ENCODE measurements at regions not wholly inside any gene's neighbourhood (a gene's known extent, or its start where the extent isn't known, plus 50 kb on each side); places are given as distances from the start of the nearest gene placed in this dataset.

GRCh38 chr9:113783475-113783874 is 92.6 kb upstream of the ZNF618 start:
- Histone ChIP-seq H3K4me3 (ENCODE audit: low read length) (no peak overlapping the region), H3K9me3 (ENCODE audit: control insufficient read depth, low read length) (no peaks in the 10 kb centered on the region), H3K36me3 (ENCODE audit: control insufficient read depth, insufficient read depth, low read length) (no peaks in the 10 kb centered on the region), H3K4me1 (ENCODE audit: control insufficient read depth, insufficient read depth, low read length) (no peaks in the 10 kb centered on the region), H3K9ac (ENCODE audit: low read length) (no peak overlapping the region), H3K27me3 (ENCODE audit: control insufficient read depth, insufficient read depth, low read length) (peaks cover 3% of the 10 kb centered on the region)

GRCh38 chr9:113785334-113785733 is 90.8 kb upstream of the ZNF618 start:
- Histone ChIP-seq H3K4me1 (ENCODE audit: control insufficient read depth, insufficient read depth, low read length) (no peaks in the 10 kb centered on the region), H3K9ac (ENCODE audit: low read length) (no peak overlapping the region), H3K9me3 (ENCODE audit: control insufficient read depth, low read length) (no peaks in the 10 kb centered on the region), H3K27me3 (ENCODE audit: control insufficient read depth, insufficient read depth, low read length) (no peaks in the 10 kb centered on the region), H3K36me3 (ENCODE audit: control insufficient read depth, insufficient read depth, low read length) (no peaks in the 10 kb centered on the region), H3K4me3 (ENCODE audit: low read length) (no peak overlapping the region)

GRCh38 chr9:113786071-113786470 is 90.0 kb upstream of the ZNF618 start:
- Histone ChIP-seq H3K4me3 (ENCODE audit: low read length) (no peak overlapping the region), H3K27me3 (ENCODE audit: control insufficient read depth, insufficient read depth, low read length) (no peaks in the 10 kb centered on the region), H3K9ac (ENCODE audit: low read length) (no peak overlapping the region), H3K9me3 (ENCODE audit: control insufficient read depth, low read length) (no peaks in the 10 kb centered on the region), H3K4me1 (ENCODE audit: control insufficient read depth, insufficient read depth, low read length) (no peaks in the 10 kb centered on the region), H3K36me3 (ENCODE audit: control insufficient read depth, insufficient read depth, low read length) (no peaks in the 10 kb centered on the region)

GRCh38 chr9:113787871-113788270 is 88.2 kb upstream of the ZNF618 start:
- Histone ChIP-seq H3K9me3 (ENCODE audit: control insufficient read depth, low read length) (no peaks in the 10 kb centered on the region), H3K4me3 (ENCODE audit: low read length) (no peak overlapping the region), H3K4me1 (ENCODE audit: control insufficient read depth, insufficient read depth, low read length) (no peaks in the 10 kb centered on the region), H3K27me3 (ENCODE audit: control insufficient read depth, insufficient read depth, low read length) (no peaks in the 10 kb centered on the region), H3K9ac (ENCODE audit: low read length) (no peak overlapping the region), H3K36me3 (ENCODE audit: control insufficient read depth, insufficient read depth, low read length) (no peaks in the 10 kb centered on the region)

- no peaks in the 10 kb centered on the region for H3K27me3 ChIP-seq (ENCODE audit: control insufficient read depth, insufficient read depth, low read length)
- no peak overlapping the region for H3K4me3 ChIP-seq (ENCODE audit: low read length)
- no peak overlapping the region for H3K9ac ChIP-seq (ENCODE audit: low read length)
- no peaks in the 10 kb centered on the region for H3K4me1 ChIP-seq (ENCODE audit: control insufficient read depth, insufficient read depth, low read length)
- no peaks in the 10 kb centered on the region for H3K36me3 ChIP-seq (ENCODE audit: control insufficient read depth, insufficient read depth, low read length)
- H3K9me3 ChIP-seq (ENCODE audit: control insufficient read depth, low read length) = no peaks in the 10 kb centered on the region
Measured at GRCh38 chr9:113788616-113789330, 87.3 kb upstream of the ZNF618 start.

- Histone ChIP-seq H3K36me3 (ENCODE audit: control insufficient read depth, insufficient read depth, low read length) (no peaks in the 10 kb centered on the region), H3K4me1 (ENCODE audit: control insufficient read depth, insufficient read depth, low read length) (no peaks in the 10 kb centered on the region), H3K4me3 (ENCODE audit: low read length) (no peak overlapping the region), H3K9ac (ENCODE audit: low read length) (no peak overlapping the region), H3K27me3 (ENCODE audit: control insufficient read depth, insufficient read depth, low read length) (no peaks in the 10 kb centered on the region), H3K9me3 (ENCODE audit: control insufficient read depth, low read length) (no peaks in the 10 kb centered on the region)
Measured at GRCh38 chr9:113790093-113790492, 86.0 kb upstream of the ZNF618 start.

- Histone ChIP-seq H3K4me1 (ENCODE audit: control insufficient read depth, insufficient read depth, low read length) (no peaks in the 10 kb centered on the region), H3K4me3 (ENCODE audit: low read length) (no peak overlapping the region), H3K36me3 (ENCODE audit: control insufficient read depth, insufficient read depth, low read length) (no peaks in the 10 kb centered on the region), H3K9me3 (ENCODE audit: control insufficient read depth, low read length) (no peaks in the 10 kb centered on the region), H3K27me3 (ENCODE audit: control insufficient read depth, insufficient read depth, low read length) (no peaks in the 10 kb centered on the region), H3K9ac (ENCODE audit: low read length) (no peak overlapping the region)
Measured at GRCh38 chr9:113793558-113793957, 82.6 kb upstream of the ZNF618 start.

GRCh38 chr9:113794721-113795120 is 81.4 kb upstream of the ZNF618 start:
- Histone ChIP-seq H3K4me1 (ENCODE audit: control insufficient read depth, insufficient read depth, low read length) (no peaks in the 10 kb centered on the region), H3K27me3 (ENCODE audit: control insufficient read depth, insufficient read depth, low read length) (no peaks in the 10 kb centered on the region), H3K9me3 (ENCODE audit: control insufficient read depth, low read length) (no peaks in the 10 kb centered on the region), H3K4me3 (ENCODE audit: low read length) (no peak overlapping the region), H3K9ac (ENCODE audit: low read length) (no peak overlapping the region), H3K36me3 (ENCODE audit: control insufficient read depth, insufficient read depth, low read length) (no peaks in the 10 kb centered on the region)

- Histone ChIP-seq H3K27me3 (ENCODE audit: control insufficient read depth, insufficient read depth, low read length) (no peaks in the 10 kb centered on the region), H3K9ac (ENCODE audit: low read length) (no peak overlapping the region), H3K36me3 (ENCODE audit: control insufficient read depth, insufficient read depth, low read length) (no peaks in the 10 kb centered on the region), H3K4me3 (ENCODE audit: low read length) (no peak overlapping the region), H3K4me1 (ENCODE audit: control insufficient read depth, insufficient read depth, low read length) (no peaks in the 10 kb centered on the region), H3K9me3 (ENCODE audit: control insufficient read depth, low read length) (no peaks in the 10 kb centered on the region)
Measured at GRCh38 chr9:113795811-113796392, 80.2 kb upstream of the ZNF618 start.

GRCh38 chr9:113796646-113797426 is 79.3 kb upstream of the ZNF618 start:
- Histone ChIP-seq H3K4me1 (ENCODE audit: control insufficient read depth, insufficient read depth, low read length) (no peaks in the 10 kb centered on the region), H3K27me3 (ENCODE audit: control insufficient read depth, insufficient read depth, low read length) (no peaks in the 10 kb centered on the region), H3K9ac (ENCODE audit: low read length) (no peak overlapping the region), H3K9me3 (ENCODE audit: control insufficient read depth, low read length) (no peaks in the 10 kb centered on the region), H3K4me3 (ENCODE audit: low read length) (no peak overlapping the region), H3K36me3 (ENCODE audit: control insufficient read depth, insufficient read depth, low read length) (no peaks in the 10 kb centered on the region)

GRCh38 chr9:113798062-113799030 is 77.8 kb upstream of the ZNF618 start:
- Histone ChIP-seq H3K9me3 (ENCODE audit: control insufficient read depth, low read length) (no peaks in the 10 kb centered on the region), H3K4me3 (ENCODE audit: low read length) (no peak overlapping the region), H3K27me3 (ENCODE audit: control insufficient read depth, insufficient read depth, low read length) (no peaks in the 10 kb centered on the region), H3K9ac (ENCODE audit: low read length) (no peak overlapping the region), H3K4me1 (ENCODE audit: control insufficient read depth, insufficient read depth, low read length) (no peaks in the 10 kb centered on the region), H3K36me3 (ENCODE audit: control insufficient read depth, insufficient read depth, low read length) (no peaks in the 10 kb centered on the region)
